ENCODE measurements at regions not wholly inside any gene's neighbourhood (a gene's known extent, or its start where the extent isn't known, plus 50 kb on each side); places are given as distances from the start of the nearest gene placed in this dataset.
"Not testable (repeated sequence)": the region's sequence is repeated elsewhere in the genome, so short reads cannot be mapped to it uniquely, and the experiment has no call there.

DNA sequence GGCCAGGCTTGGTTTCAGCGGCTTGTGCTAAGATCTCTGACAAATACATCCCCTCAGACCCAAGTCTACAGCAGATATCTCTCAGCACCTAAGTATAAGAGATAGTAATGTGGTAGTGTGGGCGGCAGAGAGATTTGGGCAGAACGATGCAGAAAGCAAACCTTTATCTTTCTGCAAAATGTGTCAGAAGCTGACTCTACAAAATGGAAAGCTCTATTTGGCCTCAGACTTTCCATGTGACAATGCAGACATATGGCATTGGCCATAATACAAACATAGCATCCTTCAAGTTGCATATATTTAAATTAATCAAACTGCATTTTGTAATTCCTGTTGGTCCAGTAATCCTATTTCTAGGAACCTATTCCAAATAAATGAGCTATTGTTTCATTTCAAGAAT lies 102.5 kb upstream of the RAI14 start:
- intact Hi-C loops (cut with DNase I) = loop anchor here in 1 of 2 donors (5.0 kb wide), 1 partner anchor 44 kb away; no protein-coding TSS in a partner anchor
- H3K9me3 ChIP-seq (ENCODE audit: control insufficient read depth, low read length) = no peaks in the 10 kb centered on the region
- 45 to 57% methylated on average over 3 of the region's 3 CpGs for WGBS, 2 donors
- H3K36me3 ChIP-seq (ENCODE audit: control insufficient read depth in 1 of 2, insufficient read depth in 2 of 2, low read length in 1 of 2) = no peaks in the 10 kb centered on the region
- no peak overlapping the region for H3K4me3 ChIP-seq (ENCODE audit: low read length in 2 of 2)
- no peak overlapping the region for H3K27ac ChIP-seq (ENCODE audit: low read depth in 1 of 2, low read length in 2 of 2)
- DNase-seq (no peak), ATAC-seq (ENCODE audit: low FRiP score) (no peak)
- H3K27me3 ChIP-seq (ENCODE audit: control insufficient read depth in 1 of 2, insufficient read depth in 2 of 2, low read length in 1 of 2) = no peaks in the 10 kb centered on the region
- H3K4me1 ChIP-seq (ENCODE audit: control insufficient read depth in 1 of 2, insufficient read depth in 2 of 2, low read length in 2 of 2) = peaks cover 0 to 3% of the 10 kb centered on the region in 2 donors

- no peak for ATAC-seq (ENCODE audit: low FRiP score)
- H3K27me3 ChIP-seq (ENCODE audit: control insufficient read depth in 1 of 2, insufficient read depth in 2 of 2, low read length in 1 of 2) = no peaks in the 10 kb centered on the region
- H3K9me3 ChIP-seq (ENCODE audit: control insufficient read depth, low read length) = no peaks in the 10 kb centered on the region
- no peak for DNase-seq
- H3K36me3 ChIP-seq (ENCODE audit: control insufficient read depth in 1 of 2, insufficient read depth in 2 of 2, low read length in 1 of 2) = no peaks in the 10 kb centered on the region
- peaks cover 0 to 3% of the 10 kb centered on the region in 2 donors for H3K4me1 ChIP-seq (ENCODE audit: control insufficient read depth in 1 of 2, insufficient read depth in 2 of 2, low read length in 2 of 2)
- 2 to 7% methylated on average over 5 of the region's 5 CpGs for WGBS, 2 donors
- H3K4me3 ChIP-seq (ENCODE audit: low read length in 2 of 2) = no peak overlapping the region
- H3K27ac ChIP-seq (ENCODE audit: low read depth in 1 of 2, low read length in 2 of 2) = no peak overlapping the region
- intact Hi-C loops (cut with DNase I) = loop anchor here in 1 of 2 donors (5.0 kb wide), 1 partner anchor 43 kb away; no protein-coding TSS in a partner anchor
Measured at GRCh38 chr5:34554641-34555040, 101.5 kb upstream of the RAI14 start.

DNA sequence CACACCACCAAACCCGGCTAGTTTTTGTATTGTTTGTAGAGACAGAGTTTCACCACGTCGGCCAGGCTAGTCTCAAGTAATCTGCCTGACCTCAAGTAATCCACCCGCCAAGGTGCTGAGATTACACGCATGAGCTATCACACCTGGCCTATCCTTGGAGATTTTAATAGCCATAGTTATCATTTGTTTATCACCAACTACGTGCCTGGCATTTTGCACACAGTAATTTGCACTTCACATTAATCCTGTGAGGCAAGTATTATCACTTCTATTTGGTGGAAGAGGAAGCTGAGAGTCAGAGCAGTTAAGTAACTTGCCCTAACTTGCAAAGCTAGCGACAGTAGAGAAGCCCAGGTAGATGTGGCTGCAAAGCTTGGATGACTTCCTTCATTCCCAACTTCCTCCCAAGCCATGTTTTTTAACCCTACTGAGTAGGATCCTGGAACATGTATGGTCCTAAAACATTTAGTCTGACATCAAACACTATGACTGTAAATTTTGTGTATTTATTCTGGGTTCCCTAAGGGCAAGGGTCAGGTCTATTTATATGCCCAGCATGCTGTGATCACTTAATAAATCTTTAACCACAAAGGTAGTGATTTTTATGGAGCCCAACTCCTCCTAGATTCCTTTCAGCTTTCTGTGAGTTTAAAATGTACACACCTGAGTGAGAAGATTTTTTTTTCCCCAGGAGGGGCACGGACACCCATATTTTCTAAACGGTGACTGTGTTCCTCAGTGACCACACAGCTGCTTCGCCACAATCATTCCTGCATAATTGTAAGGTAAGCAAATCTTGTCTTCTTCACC lies 100.2 kb upstream of the RAI14 start:
- Histone ChIP-seq H3K4me3 (ENCODE audit: low read length in 2 of 2) (no peak overlapping the region), H3K9me3 (ENCODE audit: control insufficient read depth, low read length) (no peaks in the 10 kb centered on the region), H3K4me1 (ENCODE audit: control insufficient read depth in 1 of 2, insufficient read depth in 2 of 2, low read length in 2 of 2) (peaks cover 0 to 3% of the 10 kb centered on the region in 2 donors), H3K36me3 (ENCODE audit: control insufficient read depth in 1 of 2, insufficient read depth in 2 of 2, low read length in 1 of 2) (no peaks in the 10 kb centered on the region), H3K27ac (ENCODE audit: low read depth in 1 of 2, low read length in 2 of 2) (no peak overlapping the region), H3K27me3 (ENCODE audit: control insufficient read depth in 1 of 2, insufficient read depth in 2 of 2, low read length in 1 of 2) (no peaks in the 10 kb centered on the region)
- ATAC-seq (ENCODE audit: low FRiP score) = no peak
- 88% methylated on average over 10 of the region's 10 CpGs for WGBS, 2 donors
- no peak for DNase-seq
- intact Hi-C loops (cut with DNase I) = no loop called here

GRCh38 chr5:34556509-34556782 lies 99.7 kb upstream of the RAI14 start:
- H3K27me3 ChIP-seq (ENCODE audit: control insufficient read depth in 1 of 2, insufficient read depth in 2 of 2, low read length in 1 of 2) = no peaks in the 10 kb centered on the region
- peaks cover 0 to 3% of the 10 kb centered on the region in 2 donors for H3K4me1 ChIP-seq (ENCODE audit: control insufficient read depth in 1 of 2, insufficient read depth in 2 of 2, low read length in 2 of 2)
- DNase-seq (no peak), ATAC-seq (ENCODE audit: low FRiP score) (no peak)
- no peak overlapping the region for H3K4me3 ChIP-seq (ENCODE audit: low read length in 2 of 2)
- H3K9me3 ChIP-seq (ENCODE audit: control insufficient read depth, low read length) = no peaks in the 10 kb centered on the region
- intact Hi-C loops (cut with DNase I) = no loop called here
- no peak overlapping the region for H3K27ac ChIP-seq (ENCODE audit: low read depth in 1 of 2, low read length in 2 of 2)
- 73 to 79% methylated on average over 2 of the region's 2 CpGs for WGBS, 2 donors
- H3K36me3 ChIP-seq (ENCODE audit: control insufficient read depth in 1 of 2, insufficient read depth in 2 of 2, low read length in 1 of 2) = no peaks in the 10 kb centered on the region

DNA sequence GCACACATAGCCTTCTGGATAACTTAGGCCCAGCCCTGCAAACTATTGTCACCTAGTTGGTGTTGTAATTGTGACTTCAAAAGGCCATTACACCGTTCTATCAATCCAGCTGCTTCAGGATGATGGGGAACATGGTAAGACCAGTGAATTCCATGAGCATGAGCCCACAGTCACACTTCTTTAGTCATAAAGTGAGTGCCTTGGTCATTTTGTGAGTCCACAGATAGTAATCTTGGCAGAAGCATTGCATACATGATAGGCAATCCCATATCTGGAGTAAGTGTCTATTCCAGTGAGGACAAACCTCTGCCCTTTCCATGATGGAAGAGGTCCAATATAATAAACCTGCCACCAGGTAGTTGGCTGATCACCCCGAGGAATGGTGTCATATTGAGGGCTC lies 94.5 kb upstream of the RAI14 start:
- H3K4me1 ChIP-seq (ENCODE audit: control insufficient read depth in 1 of 2, insufficient read depth in 2 of 2, low read length in 2 of 2); H3K27me3 ChIP-seq (ENCODE audit: control insufficient read depth in 1 of 2, insufficient read depth in 2 of 2, low read length in 1 of 2); intact Hi-C loops (cut with DNase I); H3K27ac ChIP-seq (ENCODE audit: low read depth in 1 of 2, low read length in 2 of 2); ATAC-seq (ENCODE audit: low FRiP score); H3K9me3 ChIP-seq (ENCODE audit: control insufficient read depth, low read length); H3K36me3 ChIP-seq (ENCODE audit: control insufficient read depth in 1 of 2, insufficient read depth in 2 of 2, low read length in 1 of 2); H3K4me3 ChIP-seq (ENCODE audit: low read length in 2 of 2); DNase-seq: not testable (repeated sequence)
- 94 to 95% methylated on average over 2 of the region's 2 CpGs for WGBS, 2 donors

- H3K27me3 ChIP-seq (ENCODE audit: control insufficient read depth in 1 of 2, insufficient read depth in 2 of 2, low read length in 1 of 2) = no peaks in the 10 kb centered on the region
- DNase-seq (no peak), ATAC-seq (ENCODE audit: low FRiP score) (no peak)
- no peak overlapping the region for H3K4me3 ChIP-seq (ENCODE audit: low read length in 2 of 2)
- no peaks in the 10 kb centered on the region for H3K4me1 ChIP-seq (ENCODE audit: control insufficient read depth in 1 of 2, insufficient read depth in 2 of 2, low read length in 2 of 2)
- no peaks in the 10 kb centered on the region for H3K36me3 ChIP-seq (ENCODE audit: control insufficient read depth in 1 of 2, insufficient read depth in 2 of 2, low read length in 1 of 2)
- intact Hi-C loops (cut with DNase I) = no loop called here
- no peaks in the 10 kb centered on the region for H3K9me3 ChIP-seq (ENCODE audit: control insufficient read depth, low read length)
- no peak overlapping the region for H3K27ac ChIP-seq (ENCODE audit: low read depth in 1 of 2, low read length in 2 of 2)
- WGBS, 2 donors = 95 to 96% methylated on average over 4 of the region's 4 CpGs
Measured at GRCh38 chr5:34562791-34563190, 93.3 kb upstream of the RAI14 start.

GRCh38 chr5:34563269-34563668 lies 92.9 kb upstream of the RAI14 start:
- no peaks in the 10 kb centered on the region for H3K27me3 ChIP-seq (ENCODE audit: control insufficient read depth in 1 of 2, insufficient read depth in 2 of 2, low read length in 1 of 2)
- H3K9me3 ChIP-seq (ENCODE audit: control insufficient read depth, low read length) = no peaks in the 10 kb centered on the region
- ATAC-seq (ENCODE audit: low FRiP score) = no peak
- H3K4me3 ChIP-seq (ENCODE audit: low read length in 2 of 2) = no peak overlapping the region
- no peaks in the 10 kb centered on the region for H3K4me1 ChIP-seq (ENCODE audit: control insufficient read depth in 1 of 2, insufficient read depth in 2 of 2, low read length in 2 of 2)
- no peaks in the 10 kb centered on the region for H3K36me3 ChIP-seq (ENCODE audit: control insufficient read depth in 1 of 2, insufficient read depth in 2 of 2, low read length in 1 of 2)
- intact Hi-C loops (cut with DNase I) = no loop called here
- DNase-seq = no peak
- WGBS, 2 donors = 96 to 97% methylated on average over 6 of the region's 6 CpGs
- H3K27ac ChIP-seq (ENCODE audit: low read depth in 1 of 2, low read length in 2 of 2) = no peak overlapping the region

DNA sequence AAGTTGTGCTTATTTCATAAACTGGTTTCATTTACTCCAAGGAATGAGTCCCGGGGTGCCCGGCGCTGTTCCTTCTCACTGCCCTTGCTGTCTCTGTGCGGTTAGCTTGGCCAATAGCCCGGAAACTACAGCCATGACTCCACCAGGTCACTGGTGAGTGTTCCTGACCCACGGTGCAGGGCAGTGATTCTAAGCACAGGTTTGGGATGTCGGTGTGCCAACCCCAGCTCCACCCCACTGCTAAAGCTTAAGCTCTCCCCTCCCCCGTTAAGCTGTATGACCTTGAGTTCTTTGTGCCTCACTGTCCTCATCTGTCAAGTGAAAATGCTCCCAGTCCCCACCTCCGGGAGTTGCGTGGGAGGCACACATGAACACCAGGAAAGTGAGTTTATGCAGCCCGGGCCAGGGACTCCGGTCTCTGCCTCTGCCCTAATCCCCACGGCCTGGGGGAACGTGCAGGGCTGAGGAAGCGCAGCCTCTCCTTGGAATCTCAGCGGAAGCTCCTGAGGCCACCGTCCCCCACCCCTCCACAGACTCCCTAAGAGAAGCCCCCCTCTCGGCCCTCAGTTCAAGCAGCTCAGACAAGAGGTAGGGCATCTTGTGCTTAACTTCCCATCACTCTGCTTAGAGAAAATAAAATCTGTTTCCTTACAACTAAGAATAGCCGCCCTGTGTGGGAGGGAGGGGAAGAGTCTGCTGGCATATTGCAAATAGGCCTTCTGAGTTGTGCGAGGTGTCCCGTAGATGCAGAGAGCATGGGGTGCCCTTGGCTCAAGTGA lies 92.0 kb upstream of the RAI14 start:
- ATAC-seq (ENCODE audit: low FRiP score) (peak; percentile 48), DNase-seq (peak; percentile 63 to 79)
- intact Hi-C loops (cut with DNase I) = no loop called here
- H3K36me3 ChIP-seq (ENCODE audit: control insufficient read depth in 1 of 2, insufficient read depth in 2 of 2, low read length in 1 of 2) = no peaks in the 10 kb centered on the region
- H3K9me3 ChIP-seq (ENCODE audit: control insufficient read depth, low read length) = no peaks in the 10 kb centered on the region
- H3K4me1 ChIP-seq (ENCODE audit: control insufficient read depth in 1 of 2, insufficient read depth in 2 of 2, low read length in 2 of 2) = no peaks in the 10 kb centered on the region
- H3K27me3 ChIP-seq (ENCODE audit: control insufficient read depth in 1 of 2, insufficient read depth in 2 of 2, low read length in 1 of 2) = no peaks in the 10 kb centered on the region
- H3K4me3 ChIP-seq (ENCODE audit: low read length in 2 of 2) = no peak overlapping the region
- H3K27ac ChIP-seq (ENCODE audit: low read depth in 1 of 2, low read length in 2 of 2) = no peak overlapping the region
- 30 to 46% methylated on average over 21 of the region's 21 CpGs for WGBS, 2 donors
